ENCODE measurements at regions not wholly inside any gene's neighbourhood (a gene's known extent, or its start where the extent isn't known, plus 50 kb on each side); places are given as distances from the start of the nearest gene placed in this dataset.

- no peak for TF ChIP-seq HES4 (CRISPR knock-in tag; IDR thresholded peaks at IDR 0.05; ENCODE audit: borderline replicate concordance)
- no peak for TF ChIP-seq POGK (CRISPR knock-in tag; conservative IDR thresholded peaks at IDR 0.05)
- TF ChIP-seq UBTF (CRISPR knock-in tag; IDR thresholded peaks at IDR 0.05): no peak
- TF ChIP-seq RFXAP (CRISPR knock-in tag; IDR thresholded peaks at IDR 0.05; ENCODE audit: borderline replicate concordance): no peak
These were observed 380.3 kb upstream of the TNC start (continued) for GRCh38 chr9:115498303-115498702.

GRCh38 chr9:115507148-115507547, 389.2 kb upstream of the TNC start:
- DNase-seq (ENCODE audit: low spot score): no peak

More at GRCh38 chr9:115507148-115507547, 389.2 kb upstream of the TNC start:
- BruUV-seq (replicated peaks): no TSS peak
- no peak overlapping the region for H3K4me2 ChIP-seq (ENCODE audit: low read depth, low read length)
- TF ChIP-seq ZSCAN12 (CRISPR knock-in tag; IDR thresholded peaks at IDR 0.05): no peak
- TF ChIP-seq CBX5 (CRISPR knock-in tag; IDR thresholded peaks at IDR 0.05; ENCODE audit: borderline replicate concordance): no peak
- no peak for TF ChIP-seq TCF12 (IDR thresholded peaks at IDR 0.05)
- TF ChIP-seq TCF12 (CRISPR knock-in tag; IDR thresholded peaks at IDR 0.05): no peak
- TF ChIP-seq ZNF674 (CRISPR knock-in tag; IDR thresholded peaks at IDR 0.05; ENCODE audit: low read depth): no peak
- TF ChIP-seq ZNF430 (CRISPR knock-in tag; IDR thresholded peaks at IDR 0.05): no peak
- TF ChIP-seq ZBTB4 (CRISPR knock-in tag; IDR thresholded peaks at IDR 0.05; ENCODE audit: borderline replicate concordance): no peak
- TF ChIP-seq KAT7 (CRISPR knock-in tag; IDR thresholded peaks at IDR 0.05; ENCODE audit: borderline replicate concordance): no peak
- no peak for TF ChIP-seq ZNF136 (CRISPR knock-in tag; IDR thresholded peaks at IDR 0.05; ENCODE audit: low read depth)
- TF ChIP-seq NFYC (CRISPR knock-in tag; IDR thresholded peaks at IDR 0.05): no peak
- no peak for TF ChIP-seq PITX1 (CRISPR knock-in tag; IDR thresholded peaks at IDR 0.05)
- FAIRE-seq: no peak
- ATAC-seq: no peak
- H3K4me3 ChIP-seq (replicated peaks in 1 of 3; ENCODE audit: insufficient read depth in 1 of 3, low read depth in 2 of 3, low read length in 3 of 3): no peak overlapping the region
- H4K20me1 ChIP-seq (ENCODE audit: insufficient read depth, low read length): no peaks in the 10 kb centered on the region
- H3K27me3 ChIP-seq (ENCODE audit: control insufficient read depth in 1 of 2, insufficient read depth in 2 of 2, low read length in 2 of 2): no peaks in the 10 kb centered on the region
- no peak overlapping the region for H3K9ac ChIP-seq (ENCODE audit: insufficient read depth, low read depth, low read length)
- ChIA-PET POLR2A (no interaction called here), CTCF (ENCODE audit: low intra/inter-chr PET ratio, low total read pairs) (no interaction called here)
- intact Hi-C loops (cut with micrococcal nuclease; ENCODE audit: unreplicated experiment) (no loop called here), in situ Hi-C loops (cut with HindIII; ENCODE audit: extremely low pct_ligation_motif_present, low pct_unique_long_range_greater_than_20kb) (loop anchor here (25.0 kb wide), 1 partner anchor 595 kb away; no protein-coding TSS in a partner anchor)
- no peaks in the 10 kb centered on the region for H3K36me3 ChIP-seq (replicated peaks in 1 of 2; ENCODE audit: control insufficient read depth in 1 of 2, insufficient read depth in 2 of 2, low read length in 2 of 2)
- no peaks in the 10 kb centered on the region for H3K4me1 ChIP-seq (ENCODE audit: insufficient read depth, low read length)
- H3K27ac ChIP-seq (ENCODE audit: extremely low read length, insufficient read depth, low read length): no peak overlapping the region
- no peaks in the 10 kb centered on the region for H3K79me2 ChIP-seq (ENCODE audit: insufficient read depth, low read length)
- no peak overlapping the region for H2AFZ ChIP-seq (ENCODE audit: low read length)
- no peaks in the 10 kb centered on the region for H3K9me3 ChIP-seq (ENCODE audit: low read length)
